GM12872 (cell line): ENCODE measurements at regions not wholly inside any gene's neighbourhood (a gene's known extent, or its start where the extent isn't known, plus 50 kb on each side); places are given as distances from the start of the nearest gene placed in this dataset.

Source experiments
- CTCF ChIP-seq: IDR thresholded peaks from 3 replicates; pipeline ENCODE4 v1.5.1; 2011; ENCODE audit warnings: low read depth, mild to moderate bottlenecking, low read length, moderate library complexity; ENCODE audit not compliant: insufficient read depth

GRCh38 chr10:108365541-108365940, 1201.0 kb upstream of the SORCS1 start:
- no peak for TF ChIP-seq CTCF

- no peak for TF ChIP-seq CTCF
Measured at GRCh38 chr10:108363576-108363975, 1199.1 kb upstream of the SORCS1 start.

GRCh38 chr10:108362961-108363360, 1198.5 kb upstream of the SORCS1 start:
- no peak for TF ChIP-seq CTCF

GRCh38 chr10:108362296-108362695, 1197.8 kb upstream of the SORCS1 start:
- TF ChIP-seq CTCF = no peak

- TF ChIP-seq CTCF = no peak
Measured at GRCh38 chr10:108360187-108360586, 1195.7 kb upstream of the SORCS1 start.

GRCh38 chr10:108358912-108359311, 1194.4 kb upstream of the SORCS1 start:
- TF ChIP-seq CTCF = no peak

- TF ChIP-seq CTCF = no peak
Measured at GRCh38 chr10:108352771-108353170, 1188.3 kb upstream of the SORCS1 start.

GRCh38 chr10:108348215-108348614, 1183.7 kb upstream of the SORCS1 start:
- TF ChIP-seq CTCF = no peak
